GM10266 (cell line): ENCODE measurements at regions not wholly inside any gene's neighbourhood (a gene's known extent, or its start where the extent isn't known, plus 50 kb on each side); places are given as distances from the start of the nearest gene placed in this dataset.

Experiments
- DNase-seq: peaks from one replicate; pipeline ENCODE4 v3.0.0; 2012; ENCODE audit errors: extremely low spot score
- TF ChIP-seq, protein P1 (sequence below): IDR thresholded peaks from 2 replicates; pipeline ENCODE4 v1.5.1; 2012; ENCODE audit warnings: mild to moderate bottlenecking, low read depth; ENCODE audit not compliant: control insufficient read depth, insufficient read depth; ENCODE audit errors: missing control alignments

DNA sequence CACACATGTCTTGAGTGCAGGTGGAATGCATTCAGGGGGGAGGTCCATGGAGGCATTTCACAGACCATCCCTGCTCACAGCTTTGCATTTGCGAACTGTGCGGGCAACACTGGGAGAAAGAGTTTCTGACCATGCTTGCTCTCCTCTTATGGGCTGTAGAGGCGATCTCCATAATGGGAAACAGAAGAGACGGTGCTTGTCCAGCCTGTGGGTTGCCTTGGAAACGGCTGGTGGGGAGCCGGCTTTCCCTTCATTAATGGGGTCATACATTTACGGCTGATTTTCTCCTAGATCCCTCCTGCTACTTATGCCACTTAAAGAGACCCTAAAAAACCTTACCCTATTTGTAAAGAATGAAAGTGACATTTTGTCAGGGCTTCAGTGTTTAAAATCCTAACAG, 147.4 kb downstream of the SOX11 start:
- TF ChIP-seq, protein P1, sequence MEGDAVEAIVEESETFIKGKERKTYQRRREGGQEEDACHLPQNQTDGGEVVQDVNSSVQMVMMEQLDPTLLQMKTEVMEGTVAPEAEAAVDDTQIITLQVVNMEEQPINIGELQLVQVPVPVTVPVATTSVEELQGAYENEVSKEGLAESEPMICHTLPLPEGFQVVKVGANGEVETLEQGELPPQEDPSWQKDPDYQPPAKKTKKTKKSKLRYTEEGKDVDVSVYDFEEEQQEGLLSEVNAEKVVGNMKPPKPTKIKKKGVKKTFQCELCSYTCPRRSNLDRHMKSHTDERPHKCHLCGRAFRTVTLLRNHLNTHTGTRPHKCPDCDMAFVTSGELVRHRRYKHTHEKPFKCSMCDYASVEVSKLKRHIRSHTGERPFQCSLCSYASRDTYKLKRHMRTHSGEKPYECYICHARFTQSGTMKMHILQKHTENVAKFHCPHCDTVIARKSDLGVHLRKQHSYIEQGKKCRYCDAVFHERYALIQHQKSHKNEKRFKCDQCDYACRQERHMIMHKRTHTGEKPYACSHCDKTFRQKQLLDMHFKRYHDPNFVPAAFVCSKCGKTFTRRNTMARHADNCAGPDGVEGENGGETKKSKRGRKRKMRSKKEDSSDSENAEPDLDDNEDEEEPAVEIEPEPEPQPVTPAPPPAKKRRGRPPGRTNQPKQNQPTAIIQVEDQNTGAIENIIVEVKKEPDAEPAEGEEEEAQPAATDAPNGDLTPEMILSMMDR = no peak

DNA sequence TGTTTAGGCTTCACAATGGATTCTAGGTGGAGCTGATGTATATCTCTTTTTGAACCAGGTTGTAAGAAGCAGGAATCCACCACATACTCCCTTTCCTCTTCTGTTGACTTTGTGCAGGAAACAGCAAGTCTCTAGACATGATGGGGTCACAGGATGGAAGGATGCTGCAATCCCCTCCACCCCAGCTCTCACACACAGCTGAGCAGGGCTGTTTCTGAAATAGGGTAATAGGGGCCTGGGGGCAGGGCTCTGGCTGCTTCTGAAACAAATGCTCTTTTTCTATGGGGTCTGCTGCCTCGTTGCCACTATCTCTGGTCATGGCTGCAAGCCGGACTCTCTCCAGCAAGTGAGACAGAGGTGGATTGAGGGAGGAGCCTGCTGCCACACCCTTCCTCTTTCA, 148.9 kb downstream of the SOX11 start:
- TF ChIP-seq, protein P1 = no peak
- DNase-seq = no peak

More for the DNA sequence above, 147.4 kb downstream of the SOX11 start:
- no peak for DNase-seq

DNA sequence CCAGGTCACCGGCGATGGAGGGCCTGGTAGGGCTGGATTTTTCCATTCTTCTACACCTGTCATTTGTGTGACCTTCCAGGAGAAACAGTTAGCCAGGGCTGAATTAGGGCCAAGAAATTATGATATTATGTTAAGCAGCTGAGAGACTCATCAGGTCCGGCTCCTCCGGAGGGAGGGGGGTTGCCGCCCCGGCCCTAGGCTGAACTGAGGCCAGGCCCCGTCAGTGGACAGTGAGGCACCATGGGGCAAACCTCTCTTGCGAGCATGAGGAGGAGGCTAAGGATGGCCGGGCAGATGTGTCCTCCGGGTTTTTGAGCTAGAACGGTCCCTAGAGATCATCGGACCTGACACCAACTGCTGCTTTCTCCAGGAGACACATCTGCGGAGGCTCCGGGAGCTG, 150.1 kb downstream of the SOX11 start:
- TF ChIP-seq, protein P1 = no peak
- DNase-seq = no peak

DNA sequence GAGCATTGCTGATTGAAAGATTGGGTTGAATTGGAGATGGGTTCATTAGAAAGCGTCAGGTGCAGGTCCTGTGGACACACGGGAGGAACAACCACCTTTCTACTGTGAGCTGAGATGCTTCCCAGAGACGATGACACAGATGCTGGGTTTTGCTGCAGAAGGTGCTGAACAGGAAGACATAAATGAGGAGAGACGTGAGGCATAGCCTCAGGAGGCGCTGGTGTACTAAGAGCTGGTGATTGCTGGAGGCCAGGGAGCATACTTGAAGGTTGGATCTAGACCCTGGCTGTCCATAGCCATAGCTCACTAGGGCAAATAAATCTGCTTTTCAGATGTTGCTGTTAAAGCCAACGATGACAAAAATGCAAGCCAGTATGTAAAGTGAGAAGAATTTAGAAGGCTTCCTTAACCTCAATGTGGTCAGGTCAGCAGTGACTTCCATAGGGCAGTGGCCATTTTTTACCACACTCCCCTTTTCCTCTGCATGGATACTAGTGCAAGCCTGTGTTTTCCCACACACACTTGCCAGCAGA, 153.7 kb downstream of the SOX11 start:
- no peak for DNase-seq
- TF ChIP-seq, protein P1 = no peak

DNA sequence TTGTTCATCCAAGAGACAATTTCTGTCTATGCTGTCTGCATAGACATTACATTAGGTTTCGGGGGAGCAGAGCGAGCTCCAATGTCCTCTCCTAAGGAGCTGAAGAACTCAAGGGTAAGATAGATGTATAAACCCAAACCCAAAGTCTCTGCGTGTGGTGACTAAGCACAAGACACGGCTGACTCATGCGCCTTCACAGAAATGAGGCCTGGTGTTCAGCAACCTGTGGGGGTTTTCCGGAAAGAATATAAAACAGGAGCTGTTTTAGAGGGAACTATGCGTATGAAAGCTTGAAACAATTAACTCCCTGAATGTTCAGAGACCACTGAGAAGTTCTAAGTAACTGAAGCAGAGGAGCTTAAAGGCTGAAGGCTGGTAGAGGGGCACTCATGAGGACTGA, 154.7 kb downstream of the SOX11 start:
- TF ChIP-seq, protein P1 = no peak
- DNase-seq = no peak

DNA sequence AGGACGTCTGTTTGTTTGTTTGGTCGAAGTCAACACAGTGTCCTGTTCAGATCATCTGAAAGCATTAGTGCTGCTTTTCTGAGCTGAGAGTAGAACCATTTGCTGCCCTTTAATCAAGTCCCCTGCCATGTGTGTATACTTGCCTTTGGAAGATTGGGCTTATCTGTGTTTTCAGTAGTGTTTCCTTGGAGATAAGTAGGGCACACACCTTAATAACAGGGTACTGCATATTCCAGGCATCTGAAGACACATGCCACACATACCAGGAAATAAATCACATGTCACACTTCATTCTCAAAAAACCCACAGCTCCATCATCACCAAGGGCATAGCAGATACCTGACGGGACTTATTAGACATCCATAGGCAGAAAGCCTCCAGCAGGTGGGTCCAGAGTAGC, 157.4 kb downstream of the SOX11 start:
- TF ChIP-seq, protein P1 = no peak
- DNase-seq = no peak

DNA sequence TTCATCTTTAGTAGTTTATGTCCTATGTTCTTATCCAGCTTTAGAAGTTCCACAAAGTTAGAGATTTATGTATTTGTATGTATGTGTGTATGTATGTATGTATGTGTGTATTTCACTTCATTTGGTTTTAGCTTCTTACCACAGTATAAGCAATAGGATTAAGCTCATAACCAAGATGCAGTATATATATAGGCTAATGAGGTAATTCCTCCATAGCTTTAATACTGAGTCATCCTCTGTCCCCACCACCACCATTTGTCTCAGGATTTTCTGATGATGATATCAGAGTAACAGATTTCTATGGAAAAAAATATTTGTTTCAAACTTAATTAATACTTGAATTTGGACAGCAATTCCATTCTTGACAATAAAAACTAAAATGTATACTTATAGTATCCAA, 159.2 kb downstream of the SOX11 start:
- TF ChIP-seq, protein P1 = no peak
- no peak for DNase-seq
